ENCODE measurements at regions not wholly inside any gene's neighbourhood (a gene's known extent, or its start where the extent isn't known, plus 50 kb on each side); places are given as distances from the start of the nearest gene placed in this dataset.
A peak's percentile ranks its signal among the peaks of the same experiment; 100 is the strongest.

DNA sequence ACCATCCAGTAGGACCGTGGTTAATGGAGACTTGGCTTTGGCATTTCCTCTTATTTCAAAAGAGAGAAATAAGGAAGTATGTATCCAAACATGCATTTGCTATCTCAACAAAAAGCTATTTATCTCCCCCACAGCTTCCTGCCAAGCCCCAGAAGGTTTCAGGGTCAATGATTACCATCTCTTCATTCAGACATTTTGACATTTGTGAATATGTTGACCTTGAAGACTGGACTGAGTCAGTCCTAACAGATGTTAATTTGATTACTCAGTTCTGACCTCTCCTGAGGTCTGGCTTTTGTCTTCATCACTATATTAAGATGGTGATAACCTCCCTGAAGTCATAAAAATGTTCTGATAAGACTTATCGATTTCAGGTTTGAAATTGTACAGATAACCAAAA is 479.4 kb downstream of the AGTPBP1 start:
- Histone ChIP-seq H3K9me3 (ENCODE audit: insufficient read depth, low read depth, low read length) (no peaks in the 10 kb centered on the region), H3K79me2 (ENCODE audit: insufficient read depth, low read length) (no peaks in the 10 kb centered on the region), H3K9ac (ENCODE audit: low read depth, low read length, poor library complexity, severe bottlenecking) (no peak overlapping the region), H3K4me2 (ENCODE audit: low read depth, low read length, poor library complexity, severe bottlenecking) (no peak overlapping the region), H3K36me3 (ENCODE audit: insufficient read depth, low read length) (no peaks in the 10 kb centered on the region), H3F3A (ENCODE audit: low read depth) (no peaks in the 10 kb centered on the region), H4K20me1 (ENCODE audit: insufficient read depth, low read length, poor library complexity, severe bottlenecking) (no peaks in the 10 kb centered on the region), H3K9me2 (replicated peaks; ENCODE audit: low read depth, low read length) (no peaks in the 10 kb centered on the region), H3K4me3 (ENCODE audit: low read length, poor library complexity, severe bottlenecking) (no peak overlapping the region), H2AFZ (ENCODE audit: low read length) (no peak overlapping the region), H3K4me1 (ENCODE audit: insufficient read depth, low read length, poor library complexity, severe bottlenecking) (no peaks in the 10 kb centered on the region), H3K27me3 (ENCODE audit: insufficient read depth, low read length, poor library complexity, severe bottlenecking) (no peaks in the 10 kb centered on the region)
- no peak for TF ChIP-seq EZH2phosphoT487 (IDR thresholded peaks at IDR 0.05; ENCODE audit: borderline replicate concordance)
- TF ChIP-seq, protein P1, sequence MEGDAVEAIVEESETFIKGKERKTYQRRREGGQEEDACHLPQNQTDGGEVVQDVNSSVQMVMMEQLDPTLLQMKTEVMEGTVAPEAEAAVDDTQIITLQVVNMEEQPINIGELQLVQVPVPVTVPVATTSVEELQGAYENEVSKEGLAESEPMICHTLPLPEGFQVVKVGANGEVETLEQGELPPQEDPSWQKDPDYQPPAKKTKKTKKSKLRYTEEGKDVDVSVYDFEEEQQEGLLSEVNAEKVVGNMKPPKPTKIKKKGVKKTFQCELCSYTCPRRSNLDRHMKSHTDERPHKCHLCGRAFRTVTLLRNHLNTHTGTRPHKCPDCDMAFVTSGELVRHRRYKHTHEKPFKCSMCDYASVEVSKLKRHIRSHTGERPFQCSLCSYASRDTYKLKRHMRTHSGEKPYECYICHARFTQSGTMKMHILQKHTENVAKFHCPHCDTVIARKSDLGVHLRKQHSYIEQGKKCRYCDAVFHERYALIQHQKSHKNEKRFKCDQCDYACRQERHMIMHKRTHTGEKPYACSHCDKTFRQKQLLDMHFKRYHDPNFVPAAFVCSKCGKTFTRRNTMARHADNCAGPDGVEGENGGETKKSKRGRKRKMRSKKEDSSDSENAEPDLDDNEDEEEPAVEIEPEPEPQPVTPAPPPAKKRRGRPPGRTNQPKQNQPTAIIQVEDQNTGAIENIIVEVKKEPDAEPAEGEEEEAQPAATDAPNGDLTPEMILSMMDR (conservative IDR thresholded peaks at IDR 0.05; ENCODE audit: low read length) = no peak

DNA sequence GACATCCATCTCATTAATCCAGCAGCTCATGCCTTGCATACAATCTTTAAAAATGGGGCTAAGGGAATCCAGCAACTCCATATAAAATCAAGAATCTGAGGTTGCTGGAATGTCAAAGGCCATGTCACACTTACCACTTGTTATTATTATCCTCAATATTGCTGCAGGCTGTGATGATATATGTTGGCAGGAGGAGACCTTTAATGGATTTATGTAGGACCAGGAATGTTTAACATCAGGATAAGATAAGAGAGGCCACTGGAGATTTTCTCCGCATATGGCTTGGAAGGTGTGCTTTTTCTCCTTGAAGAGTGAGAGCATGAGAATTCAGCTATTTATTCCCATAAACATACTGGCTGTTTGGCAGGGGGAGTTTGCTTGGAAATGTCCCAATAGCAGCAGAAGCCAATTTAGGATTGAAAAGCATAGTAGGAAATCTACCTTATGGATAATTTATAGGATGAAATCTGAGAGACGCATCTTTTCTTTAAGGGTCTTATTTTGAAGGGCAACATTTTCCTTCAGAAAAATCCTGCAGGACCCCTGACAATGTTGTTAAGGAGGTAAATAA is 481.4 kb downstream of the AGTPBP1 start:
- Histone ChIP-seq H3K9me2 (replicated peaks; ENCODE audit: low read depth, low read length) (no peaks in the 10 kb centered on the region), H3K79me2 (ENCODE audit: insufficient read depth, low read length) (no peaks in the 10 kb centered on the region), H3F3A (ENCODE audit: low read depth) (no peaks in the 10 kb centered on the region), H4K20me1 (ENCODE audit: insufficient read depth, low read length, poor library complexity, severe bottlenecking) (no peaks in the 10 kb centered on the region), H3K4me2 (ENCODE audit: low read depth, low read length, poor library complexity, severe bottlenecking) (no peak overlapping the region), H3K4me1 (ENCODE audit: insufficient read depth, low read length, poor library complexity, severe bottlenecking) (no peaks in the 10 kb centered on the region), H3K9me3 (ENCODE audit: insufficient read depth, low read depth, low read length) (no peaks in the 10 kb centered on the region), H3K9ac (ENCODE audit: low read depth, low read length, poor library complexity, severe bottlenecking) (no peak overlapping the region), H2AFZ (ENCODE audit: low read length) (no peak overlapping the region), H3K27me3 (ENCODE audit: insufficient read depth, low read length, poor library complexity, severe bottlenecking) (no peaks in the 10 kb centered on the region), H3K36me3 (ENCODE audit: insufficient read depth, low read length) (no peaks in the 10 kb centered on the region), H3K4me3 (ENCODE audit: low read length, poor library complexity, severe bottlenecking) (no peak overlapping the region)
- no peak for TF ChIP-seq EZH2phosphoT487 (IDR thresholded peaks at IDR 0.05; ENCODE audit: borderline replicate concordance)
- TF ChIP-seq, protein P1 (conservative IDR thresholded peaks at IDR 0.05; ENCODE audit: low read length) = no peak

DNA sequence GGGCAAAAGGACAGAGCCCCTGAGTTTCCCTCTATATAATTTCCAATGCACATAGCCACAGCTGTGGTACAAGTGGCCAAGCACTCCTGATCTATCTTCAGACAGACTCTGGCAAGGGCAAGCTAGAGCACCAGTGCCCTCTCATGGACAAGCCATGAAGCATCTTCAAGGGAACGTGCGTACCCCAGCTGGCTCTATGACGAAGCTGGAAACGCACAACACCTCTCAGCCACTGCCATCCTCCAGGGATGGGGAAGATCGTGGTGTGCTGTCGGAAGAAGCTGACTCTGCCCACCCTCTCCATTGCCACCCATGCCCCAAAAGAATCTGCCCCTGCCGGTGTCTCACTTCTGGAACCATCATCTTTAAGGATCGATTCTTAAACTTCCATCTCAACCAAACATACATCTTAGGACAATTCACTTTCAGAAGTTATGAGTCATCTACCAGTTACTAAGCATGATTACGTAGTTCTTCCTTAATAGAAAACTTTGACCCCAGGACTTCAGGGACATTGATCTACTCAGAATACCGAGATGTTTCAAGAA is 482.9 kb downstream of the AGTPBP1 start:
- no peak overlapping the region for H3K4me2 ChIP-seq (ENCODE audit: low read depth, low read length, poor library complexity, severe bottlenecking)

More for the DNA sequence above, 482.9 kb downstream of the AGTPBP1 start:
- H3K9ac ChIP-seq (ENCODE audit: low read depth, low read length, poor library complexity, severe bottlenecking) = no peak overlapping the region
- no peaks in the 10 kb centered on the region for H3K36me3 ChIP-seq (ENCODE audit: insufficient read depth, low read length)
- no peaks in the 10 kb centered on the region for H4K20me1 ChIP-seq (ENCODE audit: insufficient read depth, low read length, poor library complexity, severe bottlenecking)
- no peaks in the 10 kb centered on the region for H3K4me1 ChIP-seq (ENCODE audit: insufficient read depth, low read length, poor library complexity, severe bottlenecking)
- H3K79me2 ChIP-seq (ENCODE audit: insufficient read depth, low read length) = no peaks in the 10 kb centered on the region
- H3K9me3 ChIP-seq (ENCODE audit: insufficient read depth, low read depth, low read length) = no peaks in the 10 kb centered on the region
- H3F3A ChIP-seq (ENCODE audit: low read depth) = no peaks in the 10 kb centered on the region
- H2AFZ ChIP-seq (ENCODE audit: low read length) = no peak overlapping the region
- no peak overlapping the region for H3K4me3 ChIP-seq (ENCODE audit: low read length, poor library complexity, severe bottlenecking)
- H3K27me3 ChIP-seq (ENCODE audit: insufficient read depth, low read length, poor library complexity, severe bottlenecking) = no peaks in the 10 kb centered on the region
- no peak for TF ChIP-seq EZH2phosphoT487 (IDR thresholded peaks at IDR 0.05; ENCODE audit: borderline replicate concordance)
- TF ChIP-seq, protein P1 (conservative IDR thresholded peaks at IDR 0.05; ENCODE audit: low read length) = peak; percentile 52
- no peaks in the 10 kb centered on the region for H3K9me2 ChIP-seq (replicated peaks; ENCODE audit: low read depth, low read length)

All from Loucy (cell line).